ENCODE measurements at regions not wholly inside any gene's neighbourhood (a gene's known extent, or its start where the extent isn't known, plus 50 kb on each side); places are given as distances from the start of the nearest gene placed in this dataset.

- intact Hi-C loops (cut with DNase I) = no loop called here
- no peaks in the 10 kb centered on the region for H3K4me1 ChIP-seq
- H3K36me3 ChIP-seq = no peaks in the 10 kb centered on the region
- 93 to 95% methylated on average over 7 of the region's 7 CpGs for WGBS, 2 donors
- no peaks in the 10 kb centered on the region for H3K9me3 ChIP-seq
- TF ChIP-seq, protein P1, sequence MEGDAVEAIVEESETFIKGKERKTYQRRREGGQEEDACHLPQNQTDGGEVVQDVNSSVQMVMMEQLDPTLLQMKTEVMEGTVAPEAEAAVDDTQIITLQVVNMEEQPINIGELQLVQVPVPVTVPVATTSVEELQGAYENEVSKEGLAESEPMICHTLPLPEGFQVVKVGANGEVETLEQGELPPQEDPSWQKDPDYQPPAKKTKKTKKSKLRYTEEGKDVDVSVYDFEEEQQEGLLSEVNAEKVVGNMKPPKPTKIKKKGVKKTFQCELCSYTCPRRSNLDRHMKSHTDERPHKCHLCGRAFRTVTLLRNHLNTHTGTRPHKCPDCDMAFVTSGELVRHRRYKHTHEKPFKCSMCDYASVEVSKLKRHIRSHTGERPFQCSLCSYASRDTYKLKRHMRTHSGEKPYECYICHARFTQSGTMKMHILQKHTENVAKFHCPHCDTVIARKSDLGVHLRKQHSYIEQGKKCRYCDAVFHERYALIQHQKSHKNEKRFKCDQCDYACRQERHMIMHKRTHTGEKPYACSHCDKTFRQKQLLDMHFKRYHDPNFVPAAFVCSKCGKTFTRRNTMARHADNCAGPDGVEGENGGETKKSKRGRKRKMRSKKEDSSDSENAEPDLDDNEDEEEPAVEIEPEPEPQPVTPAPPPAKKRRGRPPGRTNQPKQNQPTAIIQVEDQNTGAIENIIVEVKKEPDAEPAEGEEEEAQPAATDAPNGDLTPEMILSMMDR (IDR thresholded peaks at IDR 0.05) = no peak
- no peak for TF ChIP-seq POLR2A (IDR thresholded peaks at IDR 0.05)
- no peak overlapping the region for H3K4me3 ChIP-seq (replicated peaks in 1 of 3)
- DNase-seq = no peak
- H3K27ac ChIP-seq = no peak overlapping the region
- H3K27me3 ChIP-seq = no peaks in the 10 kb centered on the region
Measured at GRCh38 chr16:64165368-64165767, 956.5 kb downstream of the CDH11 start.

- H3K4me1 ChIP-seq = no peaks in the 10 kb centered on the region
- no peak overlapping the region for H3K4me3 ChIP-seq (replicated peaks in 1 of 3)
- H3K27me3 ChIP-seq = no peaks in the 10 kb centered on the region
- 71 to 72% methylated on average over 4 of the region's 4 CpGs for WGBS, 2 donors
- intact Hi-C loops (cut with DNase I) = no loop called here
- TF ChIP-seq, protein P1 (IDR thresholded peaks at IDR 0.05) = no peak
- TF ChIP-seq POLR2A (IDR thresholded peaks at IDR 0.05) = no peak
- no peaks in the 10 kb centered on the region for H3K9me3 ChIP-seq
- no peaks in the 10 kb centered on the region for H3K36me3 ChIP-seq
- DNase-seq = no peak
- no peak overlapping the region for H3K27ac ChIP-seq
Measured at GRCh38 chr16:64162613-64163375, 959.1 kb downstream of the CDH11 start.

DNA sequence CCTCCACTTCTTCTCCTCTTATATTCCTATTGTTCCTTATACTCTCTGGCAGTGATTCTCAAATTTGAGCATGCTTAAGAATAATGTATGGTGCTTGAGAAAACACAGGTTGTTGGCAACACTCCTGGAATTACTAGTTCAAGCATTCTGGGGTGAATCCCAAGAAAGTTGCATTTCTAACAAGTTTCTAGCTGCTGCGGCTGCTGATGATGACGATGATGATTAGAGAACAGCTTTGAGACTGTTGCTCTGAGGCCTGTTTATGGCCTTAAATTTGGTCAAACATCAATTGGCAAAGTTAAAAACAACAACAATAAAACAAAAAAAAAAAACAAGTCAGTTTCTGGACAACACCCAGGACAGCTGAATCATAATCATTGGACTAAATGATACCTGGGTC, 961.9 kb downstream of the CDH11 start:
- WGBS, 2 donors = 57 to 63% methylated on average over 2 of the region's 2 CpGs
- intact Hi-C loops (cut with DNase I) = no loop called here

DNA sequence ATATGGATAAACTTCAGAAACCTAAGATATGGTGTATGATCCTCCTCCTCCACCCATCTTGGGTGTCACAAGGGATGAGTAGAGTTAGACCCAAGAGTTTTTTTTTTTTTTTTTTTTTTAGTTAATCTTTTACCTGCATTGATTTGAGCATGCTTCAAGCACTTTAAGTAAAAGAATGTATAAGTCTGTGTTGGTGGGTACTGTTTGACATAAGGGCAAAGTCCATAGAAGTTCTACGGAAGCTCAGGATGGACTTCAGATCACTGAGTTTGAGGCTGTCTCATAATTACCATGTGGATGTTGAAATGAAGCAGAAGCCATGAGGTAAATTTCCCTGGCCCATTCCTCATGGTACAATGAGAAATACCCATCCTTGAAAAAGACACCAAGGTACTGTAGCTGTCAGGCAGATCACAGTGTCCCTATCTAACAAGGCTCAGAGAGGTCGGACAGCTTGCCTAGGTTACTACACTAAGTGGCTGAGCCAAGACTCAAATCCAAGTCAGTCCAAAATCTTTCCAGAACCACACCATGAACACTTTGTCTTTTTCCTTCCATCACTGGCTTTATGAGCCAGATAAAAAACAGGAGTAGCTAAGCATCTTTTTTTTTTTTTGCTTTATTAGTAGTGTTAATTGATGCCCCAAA, 962.8 kb downstream of the CDH11 start:
- no peaks in the 10 kb centered on the region for H3K36me3 ChIP-seq
- H3K4me3 ChIP-seq (replicated peaks in 1 of 3) = no peak overlapping the region
- intact Hi-C loops (cut with DNase I) = no loop called here
- no peaks in the 10 kb centered on the region for H3K27me3 ChIP-seq
- H3K9me3 ChIP-seq = no peaks in the 10 kb centered on the region
- 91% methylated on average over 2 of the region's 2 CpGs for WGBS, 2 donors
- H3K4me1 ChIP-seq = no peaks in the 10 kb centered on the region
- no peak overlapping the region for H3K27ac ChIP-seq
- TF ChIP-seq, protein P1 (IDR thresholded peaks at IDR 0.05) = no peak
- no peak for TF ChIP-seq POLR2A (IDR thresholded peaks at IDR 0.05)
- DNase-seq = no peak

More for the DNA sequence above, 961.9 kb downstream of the CDH11 start:
- no peaks in the 10 kb centered on the region for H3K4me1 ChIP-seq
- H3K27me3 ChIP-seq = no peaks in the 10 kb centered on the region
- DNase-seq = no peak
- TF ChIP-seq, protein P1 (IDR thresholded peaks at IDR 0.05) = no peak
- no peak for TF ChIP-seq POLR2A (IDR thresholded peaks at IDR 0.05)
- H3K27ac ChIP-seq = no peak overlapping the region
- H3K36me3 ChIP-seq = no peaks in the 10 kb centered on the region
- H3K4me3 ChIP-seq (replicated peaks in 1 of 3) = no peak overlapping the region
- H3K9me3 ChIP-seq = no peaks in the 10 kb centered on the region

DNA sequence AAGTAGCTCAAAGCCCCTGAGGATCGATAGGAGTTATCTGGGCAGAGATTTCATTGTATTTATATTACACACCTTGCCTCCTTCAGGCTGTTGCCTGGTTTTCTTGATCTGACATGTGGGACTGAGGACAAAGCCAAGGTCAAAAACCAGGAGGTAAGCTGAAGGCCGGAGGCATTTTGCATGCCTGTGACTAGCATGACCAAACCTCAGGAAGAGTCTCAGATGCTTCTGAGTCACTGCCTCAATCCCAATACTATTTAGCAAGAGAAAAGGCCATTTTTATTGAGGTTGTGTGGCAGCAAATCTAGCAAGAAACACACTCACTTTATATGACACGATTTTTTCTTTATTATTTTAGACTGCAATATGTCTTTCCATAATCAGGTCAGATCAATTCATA, 968.1 kb downstream of the CDH11 start:
- Histone ChIP-seq H3K27me3 (no peaks in the 10 kb centered on the region), H3K4me3 (replicated peaks in 1 of 3) (no peak overlapping the region), H3K4me1 (no peaks in the 10 kb centered on the region), H3K27ac (no peak overlapping the region), H3K36me3 (no peaks in the 10 kb centered on the region), H3K9me3 (no peaks in the 10 kb centered on the region)
- intact Hi-C loops (cut with DNase I) = no loop called here
- DNase-seq = no peak
- TF ChIP-seq, protein P1 (IDR thresholded peaks at IDR 0.05) = no peak
- TF ChIP-seq POLR2A (IDR thresholded peaks at IDR 0.05) = no peak
- WGBS, 2 donors = 82 to 83% methylated on average over 3 of the region's 3 CpGs

Measured in thyroid gland (tissue), 4 donors.